Testis (tissue), 2 donors: ENCODE measurements at regions not wholly inside any gene's neighbourhood (a gene's known extent, or its start where the extent isn't known, plus 50 kb on each side); places are given as distances from the start of the nearest gene placed in this dataset.

Experiments
- DNase-seq: peaks from one replicate; pipeline ENCODE4 v3.0.0-alpha.2; 2019
- H3K27ac ChIP-seq, 2 donors: fragments of 200-600 bp; sonication (generic); one replicate each; pipeline ENCODE4 v1.5.1; 2019
- H3K27me3 ChIP-seq: fragments of 200-600 bp; sonication (generic); one replicate; pipeline ENCODE4 v1.5.1; 2019
- H3K36me3 ChIP-seq: fragments of 200-600 bp; sonication (generic); one replicate; pipeline ENCODE4 v1.5.1; 2017; ENCODE audit warnings: low read depth; ENCODE audit errors: missing control alignments
- H3K4me1 ChIP-seq: fragments of 200-600 bp; sonication (generic); one replicate; pipeline ENCODE4 v1.5.1; 2019
- H3K4me3 ChIP-seq, 2 donors: fragments of 200-600 bp; sonication (generic); one replicate each; pipeline ENCODE4 v1.5.1; 2017 to 2019
- H3K9me3 ChIP-seq: fragments of 200-600 bp; sonication (generic); one replicate; pipeline ENCODE4 v1.5.1; 2017
- CTCF ChIP-seq, 3 experiments: fragments of 450-650 bp in 2 of 3; fragments of 200-600 bp in 1 of 3; sonication (generic) in 1 of 3; IDR thresholded peaks; one replicate each; pipeline ENCODE4 v1.5.1; 2016 to 2019; ENCODE audit warnings: antibody characterized with exemption in 3 of 3, mild to moderate bottlenecking in 2 of 3, moderate library complexity in 1 of 3
- POLR2A ChIP-seq: fragments of 450-650 bp; IDR thresholded peaks from one replicate; pipeline ENCODE4 v1.6.1; 2017; ENCODE audit warnings: antibody characterized with exemption, mild to moderate bottlenecking, moderate library complexity
- WGBS, 2 donors: methylation state at CpG; one replicate each; pipeline ENCODE4 v1.1.5; 2018; 5-methylcytosine and 5-hydroxymethylcytosine counted together
- intact Hi-C: fragments of 100-400 bp; cut with DNase I; formaldehyde crosslinking; loops from one replicate; pipeline ENCODE4 v1.15.1; 2023; ENCODE audit warnings: low total_unique reads

- intact Hi-C loops, result no loop called here
- Histone ChIP-seq H3K27me3 (no peaks in the 10 kb centered on the region), H3K4me1 (peaks cover 15% of the 10 kb centered on the region), H3K27ac (peak overlapping the region in 1 of 2 donors; percentile 6), H3K4me3 (no peak overlapping the region), H3K9me3 (no peaks in the 10 kb centered on the region), H3K36me3 (no peaks in the 10 kb centered on the region)
- TF ChIP-seq POLR2A (no peak), CTCF (IDR thresholded peaks at IDR 0.05) (no peak)
- DNase-seq, result no peak
- WGBS, 2 donors, result 15 to 28% methylated on average over 1 of the region's 1 CpG
Observed at GRCh38 chr3:117595615-117596014, 886.0 kb downstream of the TUSC7 start.

- DNase-seq, result no peak
- H3K4me3 ChIP-seq, result no peak overlapping the region
- H3K4me1 ChIP-seq, result peaks cover 15% of the 10 kb centered on the region
- 53 to 77% methylated on average over 1 of the region's 1 CpG for WGBS, 2 donors
- peak overlapping the region in 1 of 2 donors; percentile 6 for H3K27ac ChIP-seq
- intact Hi-C loops, result no loop called here
- H3K27me3 ChIP-seq, result no peaks in the 10 kb centered on the region
- no peaks in the 10 kb centered on the region for H3K36me3 ChIP-seq
- TF ChIP-seq CTCF (IDR thresholded peaks at IDR 0.05) (no peak), POLR2A (no peak)
- H3K9me3 ChIP-seq, result no peaks in the 10 kb centered on the region
Observed at GRCh38 chr3:117596503-117596902, 886.9 kb downstream of the TUSC7 start.

- TF ChIP-seq CTCF (IDR thresholded peaks at IDR 0.05), result no peak
- TF ChIP-seq POLR2A, result no peak
- Histone ChIP-seq H3K27me3 (no peaks in the 10 kb centered on the region), H3K9me3 (no peaks in the 10 kb centered on the region), H3K4me3 (no peak overlapping the region), H3K4me1 (peaks cover 15% of the 10 kb centered on the region), H3K27ac (no peak overlapping the region), H3K36me3 (no peaks in the 10 kb centered on the region)
- WGBS, 2 donors, result 37 to 43% methylated on average over 1 of the region's 1 CpG
- no peak for DNase-seq
- intact Hi-C loops, result no loop called here
Observed at GRCh38 chr3:117597865-117598264, 888.3 kb downstream of the TUSC7 start.

- no peak for TF ChIP-seq CTCF (IDR thresholded peaks at IDR 0.05)
- TF ChIP-seq POLR2A, result no peak
- H3K36me3 ChIP-seq, result no peaks in the 10 kb centered on the region
- H3K27ac ChIP-seq, result no peak overlapping the region
- WGBS, 2 donors, result 73 to 74% methylated on average over 3 of the region's 3 CpGs
- no peak overlapping the region for H3K4me3 ChIP-seq
- H3K9me3 ChIP-seq, result no peaks in the 10 kb centered on the region
- DNase-seq, result no peak
- H3K27me3 ChIP-seq, result no peaks in the 10 kb centered on the region
- intact Hi-C loops, result no loop called here
- peaks cover 14% of the 10 kb centered on the region for H3K4me1 ChIP-seq
Observed at GRCh38 chr3:117600112-117600511, 890.5 kb downstream of the TUSC7 start.

- Histone ChIP-seq H3K4me3 (no peak overlapping the region), H3K36me3 (no peaks in the 10 kb centered on the region), H3K27me3 (no peaks in the 10 kb centered on the region), H3K27ac (no peak overlapping the region), H3K9me3 (no peaks in the 10 kb centered on the region), H3K4me1 (peaks cover 9% of the 10 kb centered on the region)
- no peak for DNase-seq
- intact Hi-C loops, result no loop called here
- TF ChIP-seq POLR2A (no peak), CTCF (IDR thresholded peaks at IDR 0.05) (no peak)
- 95 to 97% methylated on average over 4 of the region's 4 CpGs for WGBS, 2 donors
Observed at GRCh38 chr3:117600666-117601065, 891.1 kb downstream of the TUSC7 start.
